ENCODE measurements at regions not wholly inside any gene's neighbourhood (a gene's known extent, or its start where the extent isn't known, plus 50 kb on each side); places are given as distances from the start of the nearest gene placed in this dataset.

DNA sequence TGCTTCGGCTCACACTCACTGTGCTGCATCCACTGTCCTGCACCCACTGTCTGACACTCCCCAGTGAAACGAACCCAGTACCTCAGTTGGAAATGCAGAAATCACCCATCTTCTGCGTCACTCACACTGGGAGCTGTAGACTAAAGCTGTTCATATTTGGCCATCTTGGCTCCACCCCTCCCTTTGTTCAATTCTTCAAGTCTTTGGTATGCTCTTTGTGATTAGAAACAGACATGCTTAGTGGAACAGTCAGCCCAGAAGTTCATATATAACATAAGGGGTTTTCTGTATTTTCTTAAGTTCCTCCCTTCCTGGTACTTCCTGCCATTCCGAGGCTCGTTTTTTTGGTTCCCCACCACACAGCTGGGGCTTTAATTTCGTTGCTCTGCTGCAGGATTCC lies 398.5 kb upstream of the DYNLRB2 start:
- TF ChIP-seq, protein P1, sequence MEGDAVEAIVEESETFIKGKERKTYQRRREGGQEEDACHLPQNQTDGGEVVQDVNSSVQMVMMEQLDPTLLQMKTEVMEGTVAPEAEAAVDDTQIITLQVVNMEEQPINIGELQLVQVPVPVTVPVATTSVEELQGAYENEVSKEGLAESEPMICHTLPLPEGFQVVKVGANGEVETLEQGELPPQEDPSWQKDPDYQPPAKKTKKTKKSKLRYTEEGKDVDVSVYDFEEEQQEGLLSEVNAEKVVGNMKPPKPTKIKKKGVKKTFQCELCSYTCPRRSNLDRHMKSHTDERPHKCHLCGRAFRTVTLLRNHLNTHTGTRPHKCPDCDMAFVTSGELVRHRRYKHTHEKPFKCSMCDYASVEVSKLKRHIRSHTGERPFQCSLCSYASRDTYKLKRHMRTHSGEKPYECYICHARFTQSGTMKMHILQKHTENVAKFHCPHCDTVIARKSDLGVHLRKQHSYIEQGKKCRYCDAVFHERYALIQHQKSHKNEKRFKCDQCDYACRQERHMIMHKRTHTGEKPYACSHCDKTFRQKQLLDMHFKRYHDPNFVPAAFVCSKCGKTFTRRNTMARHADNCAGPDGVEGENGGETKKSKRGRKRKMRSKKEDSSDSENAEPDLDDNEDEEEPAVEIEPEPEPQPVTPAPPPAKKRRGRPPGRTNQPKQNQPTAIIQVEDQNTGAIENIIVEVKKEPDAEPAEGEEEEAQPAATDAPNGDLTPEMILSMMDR (IDR thresholded peaks at IDR 0.05; ENCODE audit: low read depth, low read length, missing control alignments), result no peak
- no peak overlapping the region for H3K4me3 ChIP-seq (replicated peaks; ENCODE audit: low read depth, low read length)
- no peak for DNase-seq (ENCODE audit: extremely low read depth, low read depth)

DNA sequence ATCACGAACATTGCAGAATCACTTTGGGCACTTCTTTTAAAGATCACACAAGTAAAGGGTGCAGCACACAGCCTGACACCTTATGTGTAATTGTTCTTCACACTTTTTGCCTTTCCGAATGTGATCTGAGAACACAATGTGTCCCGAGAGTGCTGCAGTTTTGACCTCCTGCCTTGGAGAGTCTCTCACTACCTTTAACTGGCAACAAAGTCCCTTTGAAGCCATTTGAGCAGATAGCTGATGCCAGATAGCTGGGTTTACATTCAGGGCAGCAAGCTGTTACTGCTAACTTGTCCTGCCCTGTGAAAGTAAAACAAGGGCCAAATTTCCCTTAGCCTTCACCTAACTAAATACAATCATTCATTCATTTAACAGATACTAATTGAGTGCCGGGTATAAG lies 411.0 kb upstream of the DYNLRB2 start:
- no peak for DNase-seq (ENCODE audit: extremely low read depth, low read depth)
- H3K4me3 ChIP-seq (replicated peaks; ENCODE audit: low read depth, low read length), result no peak overlapping the region
- TF ChIP-seq, protein P1 (IDR thresholded peaks at IDR 0.05; ENCODE audit: low read depth, low read length, missing control alignments), result no peak

DNA sequence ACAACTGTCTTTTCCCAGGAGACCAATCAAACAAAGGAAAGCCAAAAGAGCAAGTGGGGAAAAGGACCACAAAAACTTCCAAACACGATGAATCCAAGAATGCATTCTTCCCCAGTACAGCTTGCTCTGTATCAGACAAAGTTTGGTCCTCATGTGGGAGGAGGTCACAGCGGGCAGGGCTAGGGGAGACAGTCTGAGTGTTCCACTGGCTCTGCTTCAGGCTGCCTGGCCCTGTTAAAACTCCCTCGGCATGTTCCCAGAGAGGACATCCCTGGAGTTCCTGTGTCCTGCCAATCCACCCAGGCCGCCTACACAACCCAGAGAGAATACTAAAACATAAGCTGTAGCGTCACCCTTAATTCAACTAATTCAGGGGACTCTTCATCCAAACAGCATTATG lies 415.1 kb upstream of the DYNLRB2 start:
- TF ChIP-seq, protein P1 (IDR thresholded peaks at IDR 0.05; ENCODE audit: low read depth, low read length, missing control alignments), result no peak
- no peak for DNase-seq (ENCODE audit: extremely low read depth, low read depth)
- no peak overlapping the region for H3K4me3 ChIP-seq (replicated peaks; ENCODE audit: low read depth, low read length)

DNA sequence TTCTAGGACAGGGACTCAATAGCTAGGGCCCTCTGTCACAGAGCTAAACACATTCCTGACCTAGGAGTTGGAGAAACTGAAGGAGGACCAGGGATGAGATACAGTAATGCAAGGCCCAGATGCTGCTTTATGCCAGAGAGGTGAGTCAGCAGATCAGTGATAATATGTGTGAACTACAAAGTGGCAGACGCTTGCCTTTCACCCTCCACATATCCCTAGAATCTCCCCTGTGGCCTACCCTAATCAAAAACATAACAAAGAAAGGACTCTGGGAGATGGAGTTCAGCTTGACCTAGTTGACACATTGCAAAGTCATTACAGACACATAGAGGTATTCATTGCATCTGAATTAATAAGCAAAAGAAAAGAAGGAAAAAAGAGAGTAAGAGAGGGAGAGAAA lies 417.6 kb upstream of the DYNLRB2 start:
- no peak for DNase-seq (ENCODE audit: extremely low read depth, low read depth)
- TF ChIP-seq, protein P1 (IDR thresholded peaks at IDR 0.05; ENCODE audit: low read depth, low read length, missing control alignments), result no peak
- no peak overlapping the region for H3K4me3 ChIP-seq (replicated peaks; ENCODE audit: low read depth, low read length)

DNA sequence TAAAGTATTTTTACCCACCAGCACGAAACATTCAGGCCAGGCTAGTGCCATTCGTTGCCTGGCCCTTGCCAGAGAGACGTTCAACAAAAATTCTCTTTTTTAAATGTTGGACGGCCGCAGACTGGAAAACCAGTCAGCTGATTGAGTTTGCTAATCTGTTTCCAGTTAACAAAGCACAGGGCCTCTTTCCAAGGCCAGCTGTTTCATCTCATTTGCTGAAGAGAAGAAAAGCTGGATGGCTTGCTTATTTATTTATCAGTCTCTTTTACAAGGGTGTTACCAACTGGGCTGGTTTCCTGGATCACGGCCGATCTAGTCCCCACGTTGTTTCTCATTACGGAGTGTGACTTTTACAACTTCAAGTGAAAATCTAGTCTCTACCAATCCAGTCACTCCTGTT lies 418.7 kb upstream of the DYNLRB2 start:
- DNase-seq (ENCODE audit: extremely low read depth, low read depth), result no peak
- TF ChIP-seq, protein P1 (IDR thresholded peaks at IDR 0.05; ENCODE audit: low read depth, low read length, missing control alignments), result no peak
- no peak overlapping the region for H3K4me3 ChIP-seq (replicated peaks; ENCODE audit: low read depth, low read length)

DNA sequence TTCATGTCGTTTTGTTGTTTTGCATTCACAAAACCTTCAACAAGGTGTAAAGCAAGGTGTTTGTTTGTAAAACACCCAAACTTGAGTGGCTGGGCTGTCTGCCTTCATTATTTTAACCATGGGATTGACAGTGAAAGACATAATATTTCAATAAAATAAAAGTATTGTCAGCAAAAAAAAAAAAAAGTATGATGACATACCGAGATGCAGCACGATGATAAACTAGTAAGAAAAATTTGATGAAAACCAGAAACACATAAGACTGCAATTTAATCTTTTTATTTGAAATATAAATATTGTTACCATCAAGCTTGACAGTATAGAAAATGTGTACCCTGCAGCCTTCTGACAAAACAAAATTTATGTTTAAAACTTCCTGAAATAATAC lies 419.3 kb upstream of the DYNLRB2 start:
- no peak for DNase-seq (ENCODE audit: extremely low read depth, low read depth)
- H3K4me3 ChIP-seq (replicated peaks; ENCODE audit: low read depth, low read length), result no peak overlapping the region
- TF ChIP-seq, protein P1 (IDR thresholded peaks at IDR 0.05; ENCODE audit: low read depth, low read length, missing control alignments), result no peak

DNA sequence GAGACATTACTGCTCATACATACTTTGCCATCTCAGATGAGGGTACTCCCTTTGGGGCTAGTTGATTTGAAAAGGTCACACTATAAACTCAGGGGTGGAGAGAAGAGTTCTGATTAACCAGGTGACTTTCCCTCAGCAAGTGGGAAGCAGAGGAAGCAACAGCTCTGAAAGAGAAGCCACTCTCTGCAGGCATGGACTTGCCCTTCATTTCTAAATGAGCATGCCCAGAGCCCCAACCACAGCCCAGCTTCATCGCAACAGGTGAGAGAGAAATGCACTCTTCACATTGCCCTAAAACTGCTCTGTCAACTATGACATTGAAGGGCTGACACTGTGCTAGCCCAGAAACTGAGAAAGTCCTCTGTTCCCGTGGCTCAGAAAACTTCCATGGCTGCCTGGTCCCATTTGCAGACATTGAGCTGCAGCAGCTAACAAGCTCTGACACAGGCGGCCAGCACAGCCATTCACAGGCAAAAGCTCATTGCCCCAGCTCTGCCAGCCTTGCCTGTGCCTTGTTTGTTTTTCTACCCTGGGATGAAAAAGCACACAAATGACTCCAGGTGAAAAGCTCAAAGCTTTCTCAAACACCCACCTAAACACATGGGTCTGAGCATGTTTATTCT lies 419.8 kb upstream of the DYNLRB2 start:
- TF ChIP-seq, protein P1 (IDR thresholded peaks at IDR 0.05; ENCODE audit: low read depth, low read length, missing control alignments), result no peak
- DNase-seq (ENCODE audit: extremely low read depth, low read depth), result no peak
- H3K4me3 ChIP-seq (replicated peaks; ENCODE audit: low read depth, low read length), result no peak overlapping the region
